Activated CD4-positive, alpha-beta memory T cell treated with anti-CD3 and anti-CD28 coated beads, Interleukin-2, amount 10 ng/mL, durations not matched to agents 7 days and 5 days (primary cell): ENCODE measurements at regions not wholly inside any gene's neighbourhood (a gene's known extent, or its start where the extent isn't known, plus 50 kb on each side); places are given as distances from the start of the nearest gene placed in this dataset.

ENCODE experiments used
- CTCF ChIA-PET: fragments of 350-600 bp; sonication (Branson Sonifier 250); formaldehyde crosslinking; loops from one replicate; lab custom pipeline; 2021; ENCODE audit warnings: antibody characterized with exemption, inconsistent platforms; lab: Charles Lee
- POLR2A ChIA-PET: fragments of 350-600 bp; sonication (Branson Sonifier 250); formaldehyde crosslinking; loops from one replicate; lab custom pipeline; 2021; ENCODE audit warnings: antibody characterized with exemption; lab: Charles Lee
- DNase-seq: peaks from one replicate; pipeline ENCODE4 v3.0.0-alpha.2; 2020
- H3K27ac Mint-ChIP-seq: one replicate; pipeline ENCODE4 v1.8.0; 2021; ENCODE audit warnings: mild to moderate bottlenecking, mixed read lengths
- H3K27me3 Mint-ChIP-seq: one replicate; pipeline ENCODE4 v1.8.0; 2021; ENCODE audit warnings: mixed read lengths
- H3K36me3 Mint-ChIP-seq: one replicate; pipeline ENCODE4 v1.8.0; 2021; ENCODE audit warnings: low read depth, mixed read lengths
- H3K4me1 Mint-ChIP-seq: one replicate; pipeline ENCODE4 v1.8.0; 2021; ENCODE audit warnings: mixed read lengths
- H3K4me3 Mint-ChIP-seq: one replicate; pipeline ENCODE4 v1.8.0; 2021; ENCODE audit warnings: mild to moderate bottlenecking, mixed read lengths
- H3K9me3 Mint-ChIP-seq: one replicate; pipeline ENCODE4 v1.8.0; 2021; ENCODE audit warnings: mixed read lengths

DNA sequence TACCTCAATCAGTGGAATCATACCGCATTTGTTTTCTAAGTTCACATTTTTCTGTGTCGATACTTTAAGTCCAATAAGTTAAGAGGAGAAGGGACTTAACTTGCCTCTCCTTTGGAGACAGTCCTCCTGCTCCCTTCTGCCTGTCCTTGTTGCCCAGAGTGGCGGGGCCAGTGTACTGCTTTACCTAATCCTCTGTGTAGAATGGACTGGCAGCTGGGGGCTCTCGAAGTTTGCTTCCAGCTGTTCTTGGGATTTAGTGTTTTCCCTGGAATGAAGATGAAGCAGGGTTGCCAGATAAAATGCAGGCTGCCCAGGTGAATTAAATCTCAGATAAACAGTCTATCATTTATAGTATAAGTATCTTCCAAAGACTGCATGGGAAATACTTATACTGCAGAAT is 287.6 kb upstream of the C2CD4B start:
- Mint-ChIP-seq H3K27ac (no peak overlapping the region), H3K4me1 (no peaks in the 10 kb centered on the region), H3K27me3 (no peaks in the 10 kb centered on the region), H3K9me3 (no peaks in the 10 kb centered on the region), H3K36me3 (no peaks in the 10 kb centered on the region), H3K4me3 (no peak overlapping the region)
- CTCF ChIA-PET: no interaction called here
- POLR2A ChIA-PET: no interaction called here
- no peak for DNase-seq

DNA sequence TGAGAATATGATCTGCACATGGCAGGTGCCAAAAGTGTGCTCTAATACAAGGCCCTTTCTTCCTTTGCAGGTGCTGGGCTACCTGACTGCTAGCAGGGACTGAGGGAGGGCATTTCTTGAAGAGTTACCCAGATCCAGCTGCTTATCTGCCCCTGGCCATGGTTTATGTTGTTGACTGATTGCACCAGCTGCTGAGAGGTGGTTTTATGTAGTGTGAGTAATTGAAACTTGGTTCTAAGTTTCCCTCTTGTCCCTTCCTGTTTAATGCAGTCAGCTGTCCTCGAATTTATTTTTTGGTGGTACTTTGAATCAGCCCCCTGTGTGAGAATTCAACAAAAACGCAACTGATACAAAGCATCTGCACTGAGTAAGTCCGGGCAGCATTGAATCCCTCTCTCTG is 288.3 kb upstream of the C2CD4B start:
- Mint-ChIP-seq H3K4me3 (no peak overlapping the region), H3K27me3 (no peaks in the 10 kb centered on the region)

DNA sequence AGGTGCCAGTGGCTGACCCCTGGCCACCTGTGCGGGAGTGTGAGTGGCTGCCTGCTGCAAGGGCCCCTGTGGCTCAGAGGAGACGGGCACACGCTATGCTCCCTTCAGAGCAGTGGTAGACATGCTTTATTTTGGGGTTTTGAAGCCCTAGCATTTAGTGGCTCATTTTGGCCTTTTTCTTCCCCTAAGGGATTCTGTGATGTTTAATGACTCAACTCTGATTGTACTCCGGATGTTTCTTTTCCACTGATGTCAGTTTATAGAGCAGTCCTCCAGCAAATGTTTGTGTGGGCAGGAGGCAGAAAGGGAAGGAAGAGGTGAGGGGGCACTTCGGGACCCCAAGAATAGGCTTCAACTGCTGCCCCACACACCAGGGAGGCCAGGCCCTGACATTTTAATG is 288.9 kb upstream of the C2CD4B start:
- DNase-seq: no peak
- Mint-ChIP-seq H3K27ac (no peak overlapping the region), H3K27me3 (no peaks in the 10 kb centered on the region), H3K4me1 (no peaks in the 10 kb centered on the region), H3K36me3 (no peaks in the 10 kb centered on the region), H3K4me3 (no peak overlapping the region), H3K9me3 (no peaks in the 10 kb centered on the region)
- ChIA-PET POLR2A (no interaction called here), CTCF (no interaction called here)

More for the DNA sequence above, 288.3 kb upstream of the C2CD4B start:
- H3K9me3 Mint-ChIP-seq: no peaks in the 10 kb centered on the region
- no peaks in the 10 kb centered on the region for H3K36me3 Mint-ChIP-seq
- POLR2A ChIA-PET: no interaction called here
- H3K4me1 Mint-ChIP-seq: no peaks in the 10 kb centered on the region
- DNase-seq: no peak
- H3K27ac Mint-ChIP-seq: no peak overlapping the region
- CTCF ChIA-PET: no interaction called here

DNA sequence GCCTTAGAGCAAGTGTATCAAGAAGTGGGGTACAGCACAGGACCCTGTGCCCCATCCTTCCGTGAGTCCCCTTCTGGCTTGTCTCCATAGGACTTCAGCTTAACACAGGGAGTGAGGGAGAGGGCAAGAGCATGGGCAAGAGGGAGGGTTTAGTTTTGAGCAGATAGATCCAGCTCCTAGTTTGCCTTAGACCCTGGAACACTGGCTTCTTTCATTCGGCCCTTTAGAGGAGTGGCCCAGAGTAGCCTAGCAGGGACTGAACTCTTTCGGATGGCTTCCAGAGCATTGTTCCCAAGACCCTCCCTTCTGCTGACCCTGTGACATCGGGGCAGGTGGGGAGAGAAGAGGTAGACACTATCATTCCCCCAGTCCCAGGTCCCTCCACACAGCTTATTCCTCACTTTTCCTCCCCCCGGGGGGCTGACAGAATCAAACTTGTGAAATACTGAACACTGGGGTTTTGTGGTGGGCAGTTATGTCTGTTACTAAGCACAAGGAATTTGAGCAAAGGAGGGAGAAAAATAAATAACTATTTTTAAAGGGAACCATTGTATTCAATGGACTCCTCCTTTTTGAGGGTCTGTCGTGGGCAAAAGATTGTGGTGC is 289.6 kb upstream of the C2CD4B start:
- no peak for DNase-seq
- ChIA-PET CTCF (no interaction called here), POLR2A (no interaction called here)
- no peaks in the 10 kb centered on the region for H3K4me1 Mint-ChIP-seq
- no peaks in the 10 kb centered on the region for H3K27me3 Mint-ChIP-seq
- H3K36me3 Mint-ChIP-seq: no peaks in the 10 kb centered on the region
- H3K4me3 Mint-ChIP-seq: no peak overlapping the region
- H3K9me3 Mint-ChIP-seq: no peaks in the 10 kb centered on the region
- no peak overlapping the region for H3K27ac Mint-ChIP-seq

DNA sequence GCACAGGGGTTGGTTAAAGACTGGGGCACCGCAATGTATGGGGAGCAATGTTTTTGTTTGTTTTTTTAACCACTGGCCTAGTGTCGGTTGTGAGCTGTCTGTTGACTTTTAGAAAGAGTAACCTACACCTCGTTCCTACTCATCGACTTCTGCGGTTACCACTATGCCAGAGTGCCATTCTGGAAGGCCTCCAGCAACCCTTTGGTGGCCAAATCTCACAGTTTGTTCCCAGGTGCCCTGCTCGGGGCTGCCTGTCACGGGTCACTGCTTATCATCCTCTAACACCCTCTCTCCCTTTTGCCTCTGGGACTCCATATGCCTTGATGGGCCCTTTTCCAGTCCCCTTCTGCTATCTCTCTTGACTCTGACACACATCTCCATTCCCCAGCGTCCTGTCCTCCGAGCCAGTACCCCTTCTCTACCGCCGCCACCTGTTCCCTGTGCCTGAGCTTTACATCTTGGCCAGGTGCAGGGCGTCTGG is 290.4 kb upstream of the C2CD4B start:
- Mint-ChIP-seq H3K4me1 (no peaks in the 10 kb centered on the region), H3K27me3 (no peaks in the 10 kb centered on the region), H3K36me3 (no peaks in the 10 kb centered on the region), H3K4me3 (no peak overlapping the region), H3K27ac (no peak overlapping the region), H3K9me3 (no peaks in the 10 kb centered on the region)
- ChIA-PET POLR2A (no interaction called here), CTCF (no interaction called here)
- DNase-seq: no peak

DNA sequence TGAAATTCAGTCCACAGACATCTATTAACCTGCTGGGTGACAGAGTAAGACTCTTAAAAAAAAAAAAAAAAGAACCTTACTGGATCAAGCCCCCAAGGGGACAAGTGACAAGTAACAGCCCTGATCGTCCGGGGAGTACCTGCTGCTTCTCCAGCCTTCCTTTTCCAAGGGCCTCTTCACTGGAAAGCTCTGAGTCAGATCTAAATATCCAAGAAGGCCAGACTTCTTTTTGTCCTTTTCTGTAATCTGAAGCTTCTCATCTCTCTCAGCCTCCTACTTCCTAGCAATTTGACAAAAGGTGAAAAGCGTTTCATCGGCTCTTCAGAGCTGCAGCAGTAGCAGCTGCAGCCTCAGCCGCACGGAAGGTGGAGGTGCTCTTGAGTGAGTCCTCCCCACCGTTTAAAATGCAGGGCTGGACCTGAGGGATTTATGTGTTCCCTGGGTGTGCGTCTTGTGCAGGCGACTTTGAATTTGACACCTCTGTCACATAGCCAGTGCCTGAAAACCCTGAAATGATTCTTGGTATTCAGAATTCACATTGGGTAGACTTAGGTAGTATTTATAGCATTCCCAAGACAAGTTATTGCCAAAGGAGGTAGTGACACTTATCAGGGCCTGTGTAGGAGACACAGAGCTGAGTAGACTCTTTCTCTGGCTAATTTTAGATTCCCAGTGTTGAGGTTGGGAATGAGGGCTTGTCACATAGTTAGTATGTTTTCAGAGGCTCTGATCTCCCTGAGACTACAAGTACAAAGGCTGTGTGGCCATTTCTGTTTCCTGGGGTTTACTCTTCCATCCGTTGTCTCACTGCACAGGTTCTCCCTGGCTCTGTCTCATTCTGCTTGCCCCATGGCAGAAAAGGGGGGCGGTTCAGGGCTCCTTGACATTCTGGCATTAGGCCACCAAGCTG is 291.2 kb upstream of the C2CD4B start:
- H3K36me3 Mint-ChIP-seq: no peaks in the 10 kb centered on the region
- H3K4me1 Mint-ChIP-seq: no peaks in the 10 kb centered on the region
- H3K4me3 Mint-ChIP-seq: no peak overlapping the region
- POLR2A ChIA-PET: no interaction called here
- CTCF ChIA-PET: no interaction called here
- H3K27me3 Mint-ChIP-seq: no peaks in the 10 kb centered on the region
- no peak overlapping the region for H3K27ac Mint-ChIP-seq
- no peaks in the 10 kb centered on the region for H3K9me3 Mint-ChIP-seq
- DNase-seq: no peak

DNA sequence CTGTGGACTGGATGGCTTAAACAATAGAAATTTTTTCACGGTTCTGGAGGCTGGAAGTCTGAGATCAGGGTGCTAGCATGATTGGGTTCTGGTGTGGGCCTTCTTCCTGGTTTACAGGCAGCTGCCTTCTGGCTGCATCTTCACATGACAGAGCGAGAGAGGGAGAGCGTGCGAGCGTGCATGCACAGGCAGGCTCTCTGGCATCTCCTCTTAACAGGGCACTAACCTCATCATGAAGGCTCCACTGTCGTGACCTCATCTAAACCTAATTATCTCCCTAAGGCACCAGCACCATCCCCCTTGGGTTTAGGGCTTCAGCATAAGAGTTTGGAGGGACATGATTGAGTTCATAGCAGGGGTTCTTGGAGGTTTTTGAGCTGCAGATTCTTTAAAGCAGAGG is 292.0 kb upstream of the C2CD4B start:
- ChIA-PET CTCF (no interaction called here), POLR2A (no interaction called here)
- Mint-ChIP-seq H3K27me3 (no peaks in the 10 kb centered on the region), H3K9me3 (no peaks in the 10 kb centered on the region), H3K4me1 (no peaks in the 10 kb centered on the region), H3K27ac (no peak overlapping the region), H3K4me3 (no peak overlapping the region), H3K36me3 (no peaks in the 10 kb centered on the region)
- no peak for DNase-seq

DNA sequence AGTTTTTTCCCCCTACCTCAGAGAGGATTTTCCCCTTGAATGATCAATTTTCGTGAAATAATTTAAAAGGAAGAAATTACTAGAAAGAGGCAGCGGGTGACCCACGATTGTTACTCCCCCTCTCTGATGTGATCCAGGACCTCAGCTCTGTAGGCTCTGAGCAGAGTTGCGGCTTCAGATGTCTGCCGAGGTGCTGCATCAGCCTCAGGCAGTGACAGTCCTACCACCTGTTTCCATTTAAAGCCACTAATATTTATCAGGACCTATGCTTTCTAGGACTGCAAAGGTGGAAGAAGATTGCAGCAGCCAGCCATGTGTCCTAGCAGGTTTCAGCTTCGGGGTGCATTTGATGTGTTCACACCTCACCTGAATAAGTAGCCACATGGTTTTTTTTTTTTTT is 294.8 kb upstream of the C2CD4B start:
- no peaks in the 10 kb centered on the region for H3K4me1 Mint-ChIP-seq
- H3K36me3 Mint-ChIP-seq: no peaks in the 10 kb centered on the region
- CTCF ChIA-PET: no interaction called here
- no peaks in the 10 kb centered on the region for H3K27me3 Mint-ChIP-seq
- POLR2A ChIA-PET: no interaction called here
- H3K4me3 Mint-ChIP-seq: no peak overlapping the region
- no peak overlapping the region for H3K27ac Mint-ChIP-seq
- no peaks in the 10 kb centered on the region for H3K9me3 Mint-ChIP-seq
- DNase-seq: no peak

DNA sequence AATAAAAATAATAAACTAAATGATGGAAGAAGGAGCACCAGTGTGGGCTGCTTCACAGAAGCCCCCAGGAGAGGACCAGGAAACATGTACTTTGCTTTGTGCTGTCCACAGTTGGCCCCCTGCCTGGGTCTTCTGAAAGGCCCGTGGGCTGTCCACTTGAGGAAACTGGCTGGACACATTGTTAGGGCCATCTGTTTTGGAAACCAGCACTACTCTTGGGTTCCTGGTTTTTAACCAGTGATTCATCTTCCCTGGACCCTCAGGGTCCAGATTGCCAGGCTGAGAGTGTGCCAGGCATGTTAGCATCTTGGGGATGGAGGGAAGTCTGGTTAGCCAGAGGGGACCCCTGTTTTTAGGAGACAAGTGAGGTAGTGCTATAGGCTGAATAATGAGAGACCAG is 297.2 kb upstream of the C2CD4B start:
- Mint-ChIP-seq H3K4me3 (no peak overlapping the region), H3K4me1 (no peaks in the 10 kb centered on the region), H3K27me3 (no peaks in the 10 kb centered on the region), H3K9me3 (no peaks in the 10 kb centered on the region), H3K27ac (no peak overlapping the region), H3K36me3 (no peaks in the 10 kb centered on the region)
- ChIA-PET CTCF (no interaction called here), POLR2A (no interaction called here)
- no peak for DNase-seq

DNA sequence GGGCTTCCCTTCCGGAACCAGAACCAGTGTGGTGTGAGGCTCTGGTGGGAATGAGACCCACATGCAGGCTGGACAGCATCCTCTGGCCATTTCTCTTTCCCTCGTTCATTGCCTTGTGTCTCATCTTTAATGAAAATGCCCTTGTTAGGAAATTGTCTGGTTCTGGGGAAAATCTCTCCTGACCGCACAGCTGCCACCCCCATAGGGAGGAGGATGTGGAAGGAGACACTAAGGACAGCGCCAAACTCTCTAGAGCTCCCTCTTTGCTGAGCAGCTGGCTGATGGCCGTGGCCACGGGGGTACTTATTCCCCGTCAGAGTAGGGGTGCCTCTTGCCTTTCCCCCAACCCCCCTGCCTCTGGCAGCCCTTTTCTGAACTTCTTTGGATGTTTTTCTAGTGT is 297.6 kb upstream of the C2CD4B start:
- no peaks in the 10 kb centered on the region for H3K9me3 Mint-ChIP-seq
- H3K36me3 Mint-ChIP-seq: no peaks in the 10 kb centered on the region
- CTCF ChIA-PET: no interaction called here
- no peak overlapping the region for H3K4me3 Mint-ChIP-seq
- H3K4me1 Mint-ChIP-seq: no peaks in the 10 kb centered on the region
- no peak overlapping the region for H3K27ac Mint-ChIP-seq
- H3K27me3 Mint-ChIP-seq: no peaks in the 10 kb centered on the region
- POLR2A ChIA-PET: no interaction called here
- no peak for DNase-seq

DNA sequence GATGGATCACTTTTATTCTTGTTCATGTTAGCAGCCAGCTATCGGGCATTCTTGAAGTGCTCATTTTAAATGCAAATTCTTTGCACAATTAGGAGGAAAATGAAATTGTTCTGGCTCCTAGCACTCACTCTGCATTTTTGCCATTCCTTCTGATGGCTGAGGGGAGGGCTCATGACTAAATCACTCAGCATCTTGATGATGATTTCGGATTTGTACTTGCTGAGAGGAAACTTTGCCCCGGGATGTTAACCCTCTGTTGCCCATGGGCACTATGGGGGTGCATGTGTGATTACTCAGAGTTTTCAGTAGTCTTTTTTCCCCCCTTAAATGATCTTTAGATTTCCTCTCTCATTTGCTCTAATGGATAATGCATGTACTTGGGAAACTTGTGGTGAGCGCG is 299.6 kb upstream of the C2CD4B start:
- ChIA-PET CTCF (no interaction called here), POLR2A (no interaction called here)
- H3K4me1 Mint-ChIP-seq: no peaks in the 10 kb centered on the region
- no peak overlapping the region for H3K27ac Mint-ChIP-seq
- H3K27me3 Mint-ChIP-seq: no peaks in the 10 kb centered on the region
- no peaks in the 10 kb centered on the region for H3K9me3 Mint-ChIP-seq
- H3K36me3 Mint-ChIP-seq: no peaks in the 10 kb centered on the region
- H3K4me3 Mint-ChIP-seq: no peak overlapping the region
- no peak for DNase-seq

DNA sequence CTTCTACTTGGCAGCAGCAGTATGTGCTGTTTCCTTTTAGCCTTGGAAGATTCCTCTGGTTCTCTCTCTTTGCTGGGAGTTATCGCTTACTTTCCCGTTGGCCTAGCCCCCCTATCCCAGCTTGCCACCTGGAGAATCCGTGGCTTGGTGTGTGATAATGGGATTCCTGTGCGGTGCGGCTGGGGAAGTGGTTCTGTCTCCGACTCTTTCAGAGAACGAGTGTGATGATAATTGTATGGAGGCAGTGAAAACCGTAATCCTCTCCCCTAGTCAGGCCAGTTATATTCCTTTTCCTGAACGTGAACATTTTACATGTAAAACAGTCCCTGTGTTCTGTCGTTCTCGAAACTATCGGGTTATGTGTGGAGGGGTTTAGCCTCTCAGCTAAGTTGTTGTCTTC is 300.1 kb upstream of the C2CD4B start:
- POLR2A ChIA-PET: no interaction called here

DNA sequence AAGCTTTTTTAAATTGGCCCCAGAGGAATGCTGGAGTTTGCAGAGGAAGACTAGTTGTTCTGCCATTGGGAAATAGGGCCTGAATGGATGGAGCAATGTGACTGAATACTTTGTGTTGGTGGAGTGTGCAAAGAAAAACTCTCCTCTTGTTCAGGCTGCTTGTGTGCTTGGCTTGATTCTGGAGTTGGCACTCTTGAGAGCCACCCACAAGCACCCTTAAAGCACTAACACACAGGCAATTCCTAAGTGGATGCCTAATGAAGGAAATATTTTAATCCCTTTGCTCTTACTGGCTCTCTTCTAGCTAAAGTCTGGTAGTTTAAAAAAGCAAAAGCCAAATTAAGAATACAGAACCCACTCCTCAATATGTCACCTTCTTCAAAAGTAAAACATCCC is 304.4 kb upstream of the C2CD4B start:
- no peaks in the 10 kb centered on the region for H3K4me1 Mint-ChIP-seq
- no peak overlapping the region for H3K27ac Mint-ChIP-seq
- H3K27me3 Mint-ChIP-seq: no peaks in the 10 kb centered on the region
- DNase-seq: no peak
- no peaks in the 10 kb centered on the region for H3K9me3 Mint-ChIP-seq
- ChIA-PET POLR2A (no interaction called here), CTCF (no interaction called here)
- no peak overlapping the region for H3K4me3 Mint-ChIP-seq
- H3K36me3 Mint-ChIP-seq: no peaks in the 10 kb centered on the region

More for the DNA sequence above, 300.1 kb upstream of the C2CD4B start:
- no peaks in the 10 kb centered on the region for H3K9me3 Mint-ChIP-seq
- no peaks in the 10 kb centered on the region for H3K27me3 Mint-ChIP-seq
- no peak overlapping the region for H3K27ac Mint-ChIP-seq
- no peak for DNase-seq
- CTCF ChIA-PET: no interaction called here
- H3K4me3 Mint-ChIP-seq: no peak overlapping the region
- H3K4me1 Mint-ChIP-seq: no peaks in the 10 kb centered on the region
- no peaks in the 10 kb centered on the region for H3K36me3 Mint-ChIP-seq
